ENCODE measurements at regions not wholly inside any gene's neighbourhood (a gene's known extent, or its start where the extent isn't known, plus 50 kb on each side); places are given as distances from the start of the nearest gene placed in this dataset.
"Not testable (repeated sequence)": the region's sequence is repeated elsewhere in the genome, so short reads cannot be mapped to it uniquely, and the experiment has no call there.

DNA sequence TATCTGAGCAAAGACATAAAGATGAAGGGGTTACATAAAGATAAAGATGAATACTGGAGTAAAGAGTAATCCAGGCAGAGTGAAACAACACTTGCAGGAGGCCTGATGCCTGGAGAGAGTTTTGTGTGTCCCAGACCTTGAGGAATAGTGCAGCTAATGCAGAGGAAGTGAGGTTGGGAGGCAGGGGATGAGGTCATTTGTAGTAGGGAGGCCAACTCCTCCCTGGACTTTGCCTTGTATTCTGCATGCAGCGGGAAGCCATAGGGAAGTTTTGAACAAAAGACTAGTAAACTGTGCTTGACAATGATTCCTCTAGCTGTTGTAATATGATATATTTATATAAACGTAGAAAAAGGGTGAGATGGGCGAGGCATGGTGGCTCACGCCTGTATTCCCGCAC, 356.6 kb downstream of the KCNJ2 start:
- FAIRE-seq: no peak

DNA sequence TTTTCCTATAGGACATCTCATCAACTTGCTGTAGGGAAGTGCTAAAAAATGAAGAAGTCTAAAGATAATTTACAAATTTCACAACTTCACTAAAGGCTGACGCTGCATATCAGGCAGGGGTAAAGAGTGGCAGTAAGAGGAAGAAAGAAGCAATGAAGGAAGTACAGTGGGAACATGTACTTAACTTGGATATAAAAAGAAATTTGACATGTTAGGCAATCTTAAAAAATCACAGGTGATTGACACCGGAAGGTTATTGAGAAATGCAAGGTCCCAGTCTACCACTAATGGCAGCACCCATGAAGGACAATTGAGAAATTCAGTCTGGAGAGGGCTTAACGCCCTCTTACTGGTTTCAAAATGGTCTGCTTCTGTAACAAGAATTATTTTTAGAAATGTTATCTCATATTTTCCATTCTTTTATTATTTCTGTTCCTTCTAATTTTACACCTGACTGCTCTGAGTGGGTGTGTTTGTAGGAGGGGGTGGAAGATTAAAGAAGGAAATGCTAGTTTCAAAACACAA, 358.1 kb downstream of the KCNJ2 start:
- no peak for FAIRE-seq

DNA sequence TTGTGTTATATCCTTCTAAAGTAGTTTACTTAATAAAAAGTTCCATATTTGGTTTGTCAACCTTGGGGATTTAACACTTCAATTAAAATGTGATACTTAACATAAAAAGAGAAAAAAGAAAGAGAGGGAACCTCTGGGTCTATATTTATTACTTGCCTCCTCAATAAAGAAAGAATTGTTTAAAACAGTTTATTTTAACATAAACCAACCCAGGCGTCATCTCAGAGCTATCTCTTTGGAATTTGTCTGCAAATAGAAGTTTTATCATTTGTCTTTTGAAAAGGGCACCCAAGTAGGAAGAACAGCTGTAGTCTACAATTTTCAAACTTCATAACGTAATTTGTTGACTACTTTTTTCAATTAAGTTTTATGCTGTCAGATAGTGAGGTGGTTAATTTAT, 364.1 kb downstream of the KCNJ2 start:
- FAIRE-seq: no peak

DNA sequence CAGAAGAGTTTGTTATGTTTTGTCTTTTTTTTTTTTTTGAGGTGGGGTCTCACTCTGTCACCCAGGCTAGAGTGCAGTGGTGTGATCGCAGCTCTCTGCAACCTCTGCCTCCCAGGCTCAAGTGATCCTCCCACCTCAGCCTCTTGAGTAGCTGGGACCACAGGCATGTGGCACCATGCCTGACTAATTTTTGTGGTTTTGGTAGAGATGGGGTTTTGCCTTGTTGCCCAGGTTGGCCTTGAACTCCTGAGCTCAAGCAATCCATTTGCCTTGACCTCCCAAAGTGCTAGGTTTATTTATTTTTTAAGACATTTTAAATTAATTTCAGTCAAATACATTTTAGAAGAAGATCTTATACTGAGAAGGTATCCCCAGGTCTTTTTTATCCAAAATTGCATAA, 366.7 kb downstream of the KCNJ2 start:
- no peak for FAIRE-seq

DNA sequence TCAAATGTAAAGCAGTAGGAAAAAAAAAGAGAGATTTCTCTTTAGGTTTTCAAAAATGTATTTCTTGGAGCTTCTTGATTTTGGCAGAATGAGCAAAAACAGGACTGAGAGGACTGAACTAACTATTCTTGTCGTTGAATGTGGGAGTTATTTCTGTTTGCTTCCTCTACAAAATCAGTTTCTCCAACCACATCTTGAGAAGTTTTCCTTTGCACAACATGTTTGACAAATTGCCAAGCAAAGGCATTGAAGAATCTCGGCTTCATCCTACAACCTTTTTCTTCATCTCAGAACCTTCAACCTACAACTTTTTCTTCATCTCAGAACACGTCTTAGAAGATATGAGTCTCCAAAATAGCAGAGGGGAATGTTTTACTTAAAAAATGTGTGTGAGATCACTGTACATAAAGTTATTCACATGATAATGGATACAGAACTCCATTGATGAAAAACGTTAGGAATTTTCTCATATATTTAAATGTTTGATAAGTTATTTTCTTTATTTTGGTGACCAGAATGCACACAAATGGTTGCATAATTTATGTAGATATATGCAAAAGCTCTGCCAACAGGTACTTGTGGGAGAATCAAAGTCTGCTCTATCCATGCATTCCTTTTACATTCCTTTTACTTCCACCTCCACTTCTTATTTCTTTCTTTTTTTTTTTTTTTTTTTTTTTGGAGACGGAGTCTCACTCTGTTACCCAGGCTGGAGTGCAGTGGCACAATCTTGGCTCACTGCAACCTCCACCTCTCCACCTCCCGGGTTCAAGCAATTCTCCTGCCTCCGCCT, 370.0 kb downstream of the KCNJ2 start:
- FAIRE-seq: no peak

DNA sequence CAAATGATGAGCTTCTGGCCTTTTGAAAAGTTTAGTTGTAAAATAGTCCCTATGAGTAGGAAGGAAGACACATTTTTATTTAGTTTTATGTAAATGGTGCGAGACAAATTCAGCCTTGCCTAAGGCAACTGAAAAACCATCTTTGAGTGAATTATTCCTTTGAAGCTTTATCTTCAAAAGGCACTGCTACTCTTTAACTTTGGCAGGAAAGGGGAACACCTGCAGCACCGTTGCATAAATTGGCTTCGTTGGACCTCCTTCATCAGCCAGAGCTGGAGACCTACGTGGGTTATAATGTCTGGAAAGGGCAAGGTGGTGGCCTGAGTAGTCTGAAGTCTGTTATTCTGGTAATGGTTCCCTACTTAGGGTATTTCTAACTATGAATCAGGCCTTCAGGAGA, 373.5 kb downstream of the KCNJ2 start:
- FAIRE-seq: no peak

DNA sequence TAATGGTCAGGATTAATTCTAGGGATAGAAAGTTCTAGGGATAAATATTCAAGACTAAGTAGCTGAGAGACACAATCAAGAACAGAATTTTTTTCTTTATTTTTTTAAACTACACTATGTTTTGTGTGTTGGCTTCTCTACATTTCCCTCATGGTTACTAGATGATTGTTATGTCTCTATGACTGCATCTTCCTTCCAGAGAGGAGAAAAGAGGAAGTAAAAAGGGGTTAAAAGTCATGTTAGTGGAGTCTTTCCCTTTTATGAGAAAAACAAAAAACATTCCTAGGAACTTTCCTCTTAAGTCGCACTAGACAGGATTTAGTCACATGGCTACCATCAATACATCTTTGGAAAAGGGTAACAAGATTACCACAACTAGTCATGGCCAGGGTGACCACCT, 375.0 kb downstream of the KCNJ2 start:
- FAIRE-seq: no peak

DNA sequence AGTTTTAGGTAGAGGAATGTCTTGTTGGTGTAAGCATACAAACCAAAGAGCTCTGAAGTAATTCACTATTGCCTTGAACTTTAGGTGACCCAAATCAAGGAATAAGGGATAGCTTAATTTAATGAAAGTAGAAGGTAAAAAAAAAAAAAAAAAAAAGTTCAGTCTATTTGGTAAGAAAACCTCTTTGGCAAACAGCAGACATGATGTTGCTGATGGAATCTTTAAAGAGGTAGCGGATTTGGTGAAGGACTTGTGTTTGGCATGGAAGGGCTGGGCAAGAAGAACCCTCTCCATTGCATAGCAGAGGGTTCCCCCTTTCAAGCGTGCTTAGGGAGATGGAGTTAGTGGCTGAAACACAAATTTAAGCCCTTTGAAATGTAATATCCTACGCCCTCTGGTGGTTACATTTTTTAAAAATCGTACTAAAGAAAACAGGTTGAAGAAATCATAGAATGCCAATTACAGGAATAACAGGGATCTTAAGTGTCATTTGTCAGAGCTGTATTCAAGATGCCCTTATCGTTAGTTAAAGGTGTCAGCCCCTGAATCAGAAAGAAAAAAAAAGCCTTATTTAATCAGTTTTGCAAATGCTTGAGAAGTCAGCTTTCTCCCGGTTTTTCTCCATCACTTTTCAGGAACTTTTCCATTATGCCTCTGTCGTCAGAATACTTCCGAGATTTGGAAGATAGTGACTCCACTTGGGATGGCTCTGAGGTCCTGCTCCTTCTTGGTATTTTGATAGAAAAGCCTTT, 383.1 kb downstream of the KCNJ2 start:
- no peak for FAIRE-seq

DNA sequence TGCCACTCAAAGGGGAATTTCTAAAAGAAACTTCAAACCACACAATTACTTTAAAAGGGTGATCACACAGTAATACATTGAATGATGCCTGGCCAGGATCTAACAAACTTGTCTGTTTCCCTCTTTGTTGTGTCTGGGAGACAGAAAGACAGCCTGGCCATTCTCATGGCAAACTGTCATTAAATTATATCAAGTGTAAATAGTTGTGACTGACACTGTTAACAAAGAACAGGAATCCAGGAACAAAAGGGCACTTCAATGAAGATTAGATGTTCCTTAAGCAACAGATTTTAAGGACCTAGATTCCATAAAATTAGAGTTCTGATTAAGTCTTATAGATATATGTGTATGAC, 383.6 kb downstream of the KCNJ2 start:
- no peak for FAIRE-seq

DNA sequence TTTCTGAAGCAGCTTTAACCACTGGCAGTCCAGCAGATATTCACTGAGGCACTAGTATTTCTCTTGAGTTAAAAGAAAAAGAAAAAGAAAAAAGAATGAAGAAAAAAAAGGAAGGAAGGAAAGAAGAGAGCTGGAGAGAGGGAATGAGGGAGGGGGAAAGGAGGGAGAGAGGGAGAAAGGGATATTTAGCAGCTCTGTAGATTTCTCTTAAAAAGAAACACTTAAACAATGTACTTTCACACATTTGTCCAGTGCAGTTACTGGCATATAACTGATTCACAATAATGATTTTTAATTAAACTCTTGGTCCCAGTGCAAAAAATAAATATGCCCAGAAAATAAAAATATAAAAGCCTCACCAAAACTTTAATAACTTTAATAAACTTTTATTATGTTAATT, 386.4 kb downstream of the KCNJ2 start:
- FAIRE-seq: no peak

DNA sequence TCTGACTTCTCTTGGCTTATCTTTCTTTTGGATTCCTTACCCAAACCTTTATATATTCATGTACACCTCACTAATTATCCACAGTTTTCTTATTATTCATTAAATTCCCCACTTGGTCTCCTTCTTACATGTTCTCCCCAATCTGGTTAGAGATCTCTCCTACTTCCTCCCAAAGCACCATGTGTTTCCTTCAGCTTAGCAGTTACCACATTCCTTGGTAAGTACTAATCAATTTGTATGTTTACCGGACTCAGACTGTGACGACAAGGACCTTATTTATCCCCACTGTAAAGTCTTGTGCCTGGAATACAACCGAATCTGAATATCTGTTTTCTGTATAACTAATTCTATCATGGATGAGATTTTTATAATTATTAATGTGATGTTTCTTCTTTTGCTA, 389.5 kb downstream of the KCNJ2 start:
- FAIRE-seq: no peak

DNA sequence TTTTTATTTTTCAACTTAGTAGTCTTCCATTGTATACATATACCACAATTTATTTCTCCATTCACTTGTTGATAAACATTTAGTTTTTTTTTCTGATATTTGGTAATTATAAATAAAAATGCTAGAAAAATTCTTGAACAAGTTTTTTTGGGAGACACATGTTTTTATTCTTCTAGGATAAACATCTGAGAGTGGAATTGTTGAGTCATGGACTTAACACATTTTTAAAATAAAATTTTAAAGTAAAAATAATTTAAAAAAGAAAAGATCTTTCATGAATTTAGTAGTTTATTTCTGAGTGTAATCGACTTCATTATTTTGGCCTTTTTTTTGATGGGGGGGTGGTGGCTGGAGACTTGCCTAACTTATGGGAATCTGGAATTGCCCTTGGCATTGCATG, 391.1 kb downstream of the KCNJ2 start:
- FAIRE-seq: no peak

DNA sequence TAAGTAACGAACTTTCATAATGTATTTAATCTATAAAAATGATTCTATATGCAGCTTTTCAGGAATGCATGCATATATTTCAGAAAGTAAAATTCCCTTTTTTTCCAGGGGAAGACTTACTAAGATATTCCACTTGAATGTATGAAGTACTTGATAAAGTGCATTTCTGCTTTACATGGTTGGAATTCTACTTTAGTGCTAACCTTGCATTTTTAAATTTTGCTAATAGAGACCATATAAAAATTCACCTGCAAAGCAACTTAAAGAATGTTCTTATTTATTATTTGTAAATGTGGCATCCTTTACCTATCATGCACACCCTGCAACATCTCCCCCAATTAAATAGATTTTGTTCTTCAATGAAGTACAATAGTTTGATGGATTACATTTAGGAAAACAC, 392.8 kb downstream of the KCNJ2 start:
- no peak for FAIRE-seq

DNA sequence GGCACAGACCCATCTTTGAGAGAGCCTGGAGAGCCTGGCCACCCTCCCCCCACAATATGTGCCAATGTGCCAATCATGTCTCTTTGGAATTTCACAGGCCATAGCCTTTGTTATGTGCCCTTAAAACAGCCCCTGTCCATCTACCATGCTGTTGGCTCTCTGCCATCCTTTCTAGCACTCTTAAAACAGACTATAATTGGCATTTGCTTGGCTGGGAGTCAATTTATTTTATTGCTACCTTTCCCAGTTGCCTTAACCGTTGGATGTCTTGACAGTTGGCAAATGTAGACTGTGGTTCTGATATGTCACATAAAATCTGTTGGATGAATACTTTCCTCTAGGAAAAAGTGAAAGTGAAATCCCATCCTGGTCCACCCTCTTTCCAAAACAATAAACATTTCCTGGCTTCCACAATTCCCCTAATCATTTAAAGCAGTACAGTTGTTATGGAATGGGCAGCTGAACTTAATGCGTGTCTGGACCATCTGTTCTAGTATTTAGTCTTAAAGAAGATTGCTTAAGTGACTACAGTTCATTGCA, 394.0 kb downstream of the KCNJ2 start:
- no peak for FAIRE-seq

DNA sequence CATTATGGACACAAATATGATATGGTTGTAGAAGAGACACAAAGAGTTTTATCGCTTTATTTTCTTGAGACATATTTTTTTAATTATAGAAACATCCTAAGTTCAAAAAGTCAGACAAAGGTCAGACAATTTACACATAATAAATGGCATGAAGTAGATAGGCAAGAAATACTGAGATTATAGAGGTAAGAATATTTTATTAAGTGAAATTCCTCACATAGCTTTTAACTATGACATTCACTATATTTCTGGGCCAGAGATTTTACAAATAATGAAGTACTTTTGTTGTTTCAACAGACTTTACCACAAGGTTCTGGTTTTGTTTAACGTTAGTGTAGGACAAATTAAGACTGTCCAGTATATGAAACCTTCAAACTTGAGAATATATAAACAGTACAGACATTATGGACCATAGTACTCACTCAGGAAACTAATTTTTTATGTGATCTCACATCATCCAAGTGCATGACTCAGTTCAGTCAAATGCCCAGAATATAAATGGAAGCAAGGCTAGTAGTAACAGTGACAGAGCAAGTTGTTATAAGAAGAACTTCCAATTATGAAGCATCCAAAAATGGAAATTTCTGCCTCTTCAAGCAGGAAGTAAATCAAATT, 394.8 kb downstream of the KCNJ2 start:
- FAIRE-seq: no peak

DNA sequence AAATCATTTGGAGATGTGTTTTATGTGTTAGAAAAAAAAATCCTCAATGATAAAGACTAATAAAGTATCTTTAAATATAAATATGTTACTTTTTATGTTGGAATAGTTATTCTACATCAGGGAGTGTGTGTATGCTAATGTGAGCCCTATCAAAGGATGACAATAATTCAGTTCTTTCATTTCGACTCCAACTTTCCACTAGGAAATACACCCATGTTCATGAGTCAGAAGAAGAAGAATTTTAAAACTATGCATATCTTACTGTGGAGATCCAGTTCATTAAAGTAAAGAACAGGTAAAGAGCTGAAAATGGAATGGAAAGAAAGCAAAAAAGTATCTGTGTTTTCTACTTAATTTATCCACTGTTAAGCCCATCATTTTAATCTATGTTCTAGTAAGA, 399.8 kb downstream of the KCNJ2 start:
- FAIRE-seq: no peak

DNA sequence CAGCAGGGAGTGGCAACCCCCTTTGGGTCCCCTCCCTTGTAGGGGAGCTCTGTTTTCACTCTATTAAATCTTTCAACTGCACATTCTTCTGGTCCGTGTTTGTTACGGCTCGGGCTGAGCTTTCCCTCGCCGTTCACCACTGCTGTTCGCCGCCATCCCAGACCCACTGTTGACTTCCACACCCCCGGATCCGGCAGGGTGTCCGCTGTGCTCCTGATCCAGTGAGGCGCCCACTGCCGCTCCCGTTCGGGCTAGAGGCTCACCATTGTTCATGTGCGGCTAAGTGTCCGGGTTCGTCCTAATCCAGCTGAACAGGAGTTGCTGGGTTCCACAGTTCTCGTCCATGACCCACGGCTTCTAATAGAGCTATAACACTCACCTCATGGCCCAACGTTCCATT, 408.1 kb downstream of the KCNJ2 start:
- FAIRE-seq: no peak

DNA sequence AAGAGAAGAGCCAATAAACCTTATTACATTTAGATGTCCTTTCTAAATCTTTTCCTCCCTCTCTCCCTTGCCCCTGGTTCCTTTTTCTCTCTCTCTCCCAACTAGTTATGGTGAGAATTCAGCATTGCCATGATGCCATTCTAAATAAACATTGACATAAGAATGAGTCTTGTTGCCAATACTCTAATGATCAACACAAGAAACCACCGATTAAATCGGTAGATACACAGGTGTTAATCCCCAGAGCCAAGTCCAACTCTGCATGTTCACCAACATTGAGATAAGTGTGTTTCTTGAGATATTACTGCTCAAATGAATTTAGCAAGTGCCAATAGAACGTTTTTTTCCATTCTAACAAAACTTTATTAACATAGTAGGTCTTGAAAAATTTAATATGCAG, 412.1 kb downstream of the KCNJ2 start:
- FAIRE-seq: no peak

DNA sequence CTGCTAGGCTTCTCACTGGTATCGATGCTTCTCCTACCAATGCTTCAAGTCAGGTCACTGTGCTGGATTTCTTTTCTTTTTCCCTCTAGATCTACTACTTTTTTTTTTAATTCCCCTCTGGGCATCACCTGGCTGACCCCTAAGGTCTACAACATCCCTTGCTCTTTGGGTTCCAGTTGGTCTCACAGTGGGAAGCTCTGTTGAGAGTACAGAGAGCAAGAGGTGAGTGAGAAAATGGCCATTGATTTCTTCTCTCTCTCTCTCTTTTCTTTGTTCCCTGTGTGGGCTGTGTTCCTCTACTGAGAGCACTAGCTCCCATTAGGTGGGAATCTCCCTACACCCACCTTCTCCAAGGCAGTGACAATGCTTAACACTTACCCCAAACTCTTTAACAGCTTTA, 413.4 kb downstream of the KCNJ2 start:
- FAIRE-seq: no peak

DNA sequence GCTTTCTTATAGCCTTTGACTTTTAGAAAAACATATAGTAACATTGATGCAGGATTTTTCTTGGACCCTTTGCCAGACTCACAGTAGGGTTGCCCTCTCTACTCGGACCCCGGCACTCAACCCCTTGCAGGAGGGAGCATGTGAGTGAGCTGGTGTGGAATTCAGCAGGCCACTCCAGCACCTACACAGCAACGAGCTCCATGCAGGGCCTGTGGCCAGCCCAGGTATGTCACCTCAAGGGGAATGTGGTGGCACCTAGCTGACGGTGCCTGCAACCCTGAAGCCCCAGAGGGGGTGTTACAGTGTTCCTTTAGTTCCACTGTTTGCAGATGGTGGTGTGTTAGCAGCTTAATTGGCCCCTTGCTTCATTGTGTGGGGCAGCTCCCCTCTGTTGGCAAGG, 414.9 kb downstream of the KCNJ2 start:
- FAIRE-seq: no peak

DNA sequence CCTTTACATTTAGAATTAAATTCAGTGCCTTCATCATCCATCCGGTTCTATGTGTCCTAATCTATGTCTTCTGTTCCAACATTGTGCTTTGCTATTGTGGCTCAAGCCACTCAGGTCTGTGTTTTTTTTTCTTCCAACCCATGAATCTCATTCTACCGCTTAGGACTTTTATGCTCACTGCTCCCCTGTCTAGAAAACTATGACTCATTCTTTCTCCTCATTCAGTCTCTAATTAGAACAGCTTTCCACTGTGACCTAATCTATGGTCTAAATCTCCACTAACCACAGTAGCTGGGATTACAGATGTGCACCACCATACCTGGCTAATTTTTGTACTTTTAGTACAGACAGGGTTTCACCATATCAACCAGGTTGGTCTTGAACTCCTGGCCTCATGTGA, 418.7 kb downstream of the KCNJ2 start:
- FAIRE-seq: no peak

DNA sequence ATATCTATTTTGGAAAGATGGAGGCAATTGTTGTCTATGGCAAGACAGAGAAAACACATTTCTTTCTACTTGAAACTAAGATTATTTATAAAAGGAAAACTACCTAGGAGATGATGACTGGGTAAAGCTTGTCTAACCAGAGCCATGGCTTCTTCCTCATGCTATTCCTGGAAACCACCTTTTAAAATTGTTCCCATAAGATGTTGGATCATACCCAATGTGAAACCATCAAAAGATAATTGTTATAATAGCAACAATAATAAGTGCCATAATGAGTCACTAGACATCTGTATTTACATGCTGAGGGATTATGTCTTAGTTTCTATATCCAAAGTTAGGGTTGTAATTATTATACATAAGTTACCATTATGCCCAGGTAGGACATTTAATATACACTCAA, 428.4 kb downstream of the KCNJ2 start:
- FAIRE-seq: no peak

DNA sequence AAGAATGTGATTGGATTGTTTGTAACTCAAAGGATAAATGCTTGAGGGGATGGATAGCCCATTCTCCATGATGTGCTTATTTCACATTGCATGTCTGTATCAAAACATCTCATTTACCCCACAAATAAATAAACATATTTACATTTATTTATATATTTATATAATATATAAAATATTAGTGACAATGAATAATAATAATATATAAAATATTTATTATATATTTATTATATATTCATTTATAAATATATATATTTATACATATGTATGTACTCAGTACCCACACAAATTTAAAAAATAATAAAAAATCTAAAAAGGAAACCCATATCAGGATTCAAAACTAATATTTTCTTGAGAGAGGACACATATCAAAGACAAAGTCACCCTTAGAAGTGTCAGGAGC, 429.9 kb downstream of the KCNJ2 start:
- FAIRE-seq: peak; percentile 62

DNA sequence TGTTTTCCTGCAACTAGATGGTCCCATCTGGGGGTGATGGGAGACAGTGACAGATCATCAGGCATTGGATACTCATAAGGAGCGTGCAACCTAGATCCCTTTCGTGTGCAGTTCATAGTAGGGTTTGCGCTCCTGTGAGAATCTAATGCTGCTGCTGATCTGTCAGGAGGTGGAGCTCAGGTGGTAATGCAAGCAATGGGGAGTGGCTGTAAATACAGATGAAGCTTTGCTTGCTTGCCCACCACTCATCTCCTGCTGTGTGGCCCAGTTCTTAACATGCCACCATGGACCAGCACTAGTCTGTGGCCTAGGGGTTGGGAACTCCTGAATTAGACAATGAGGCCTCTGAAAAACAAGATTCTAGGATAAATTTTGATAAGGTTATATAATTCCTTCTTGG, 430.6 kb downstream of the KCNJ2 start:
- not testable (repeated sequence) for FAIRE-seq
